OCI-LY3 (cell line): ENCODE measurements at regions not wholly inside any gene's neighbourhood (a gene's known extent, or its start where the extent isn't known, plus 50 kb on each side); places are given as distances from the start of the nearest gene placed in this dataset.

Experiments
- H2AFZ ChIP-seq: fragments of 200-600, 300-600 bp; shearing (Covaris generic); 2 replicates; pipeline ENCODE4 v1.6.0; 2014; ENCODE audit warnings: antibody characterized with exemption, low read depth, low read length
- H3K27ac ChIP-seq: fragments of 200-600, 300-600 bp; sonication (generic); 2 replicates; pipeline ENCODE4 v1.5.1; 2014; ENCODE audit warnings: mild to moderate bottlenecking, low read length, moderate library complexity, mixed read lengths
- H3K27me3 ChIP-seq: fragments of 200-600, 300-600 bp; sonication (generic); 2 replicates; pipeline ENCODE4 v1.6.1; 2014; ENCODE audit warnings: low read depth, low read length, mixed read lengths
- H3K36me3 ChIP-seq: fragments of 200-600, 300-600 bp; sonication (generic); replicated peaks from 2 replicates; pipeline ENCODE3; 2014; ENCODE audit warnings: low read depth, low read length, mixed read lengths
- H3K4me1 ChIP-seq: fragments of 300-600, 200-600 bp; sonication (generic); 2 replicates; pipeline ENCODE4 v1.6.1; 2014; ENCODE audit warnings: low read length, mixed read lengths
- H3K4me2 ChIP-seq: fragments of 200-600, 300-600 bp; sonication (generic); 2 replicates; pipeline ENCODE4 v1.6.1; 2014; ENCODE audit warnings: low read length, mixed read lengths
- H3K4me3 ChIP-seq: fragments of 300-600, 200-600 bp; sonication (generic); 2 replicates; pipeline ENCODE4 v1.5.1; 2014; ENCODE audit warnings: antibody characterized with exemption, mild to moderate bottlenecking, low read length, moderate library complexity
- H3K79me2 ChIP-seq: fragments of 300-600, 200-600 bp; shearing (Covaris generic); 2 replicates; pipeline ENCODE4 v1.6.1; 2014; ENCODE audit warnings: mild to moderate bottlenecking, low read length, mixed read lengths
- H3K9ac ChIP-seq: fragments of 300-600, 200-600 bp; shearing (Covaris generic); 2 replicates; pipeline ENCODE4 v1.6.0; 2014; ENCODE audit warnings: mild to moderate bottlenecking, low read length, moderate library complexity
- H3K9me3 ChIP-seq: fragments of 200-600, 300-600 bp; shearing (Covaris generic); 2 replicates; pipeline ENCODE4 v1.6.1; 2014; ENCODE audit warnings: low read length, mixed read lengths; ENCODE audit not compliant: insufficient read depth
- H4K20me1 ChIP-seq: fragments of 200-600, 300-600 bp; sonication (generic); 2 replicates; pipeline ENCODE4 v1.6.1; 2016; ENCODE audit warnings: low read length, mixed read lengths; ENCODE audit not compliant: insufficient read depth
- EZH2phosphoT487 ChIP-seq: fragments of 200-600 bp; shearing (Covaris generic); IDR thresholded peaks from 2 replicates; pipeline ENCODE4 v1.6.1; 2018; ENCODE audit warnings: antibody characterized with exemption, mixed run types, low read depth
- TF ChIP-seq, protein P1 (sequence below): fragments of 200-600, 300-600 bp; sonication (generic); IDR thresholded peaks from 2 replicates; pipeline ENCODE4 v1.5.1; 2014; ENCODE audit warnings: antibody characterized with exemption, low read length, low read depth

DNA sequence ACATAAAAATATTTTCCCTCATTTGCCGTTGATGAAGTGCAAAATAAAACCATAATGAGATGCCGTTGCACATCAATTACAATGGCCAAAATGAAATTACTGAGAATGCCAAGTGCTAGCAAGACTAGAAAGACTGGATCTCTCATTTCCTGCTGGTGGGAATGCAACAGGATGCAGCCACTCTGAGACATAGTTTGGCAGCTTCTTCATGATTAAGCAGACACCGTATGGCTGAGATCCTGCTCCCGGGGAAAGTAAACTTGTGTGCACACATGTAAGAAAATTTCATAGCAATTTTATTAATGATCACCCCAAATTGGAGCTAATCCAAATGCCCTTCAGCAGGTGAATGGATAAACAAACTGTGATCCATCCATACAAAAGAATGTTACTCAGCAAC, 1013.2 kb downstream of the TBC1D22A start:
- H2AFZ ChIP-seq = no peak overlapping the region
- H3K9me3 ChIP-seq = no peaks in the 10 kb centered on the region
- no peaks in the 10 kb centered on the region for H3K79me2 ChIP-seq
- no peaks in the 10 kb centered on the region for H3K4me1 ChIP-seq
- no peak overlapping the region for H3K4me2 ChIP-seq
- H3K36me3 ChIP-seq = no peaks in the 10 kb centered on the region
- no peak overlapping the region for H3K4me3 ChIP-seq
- no peaks in the 10 kb centered on the region for H4K20me1 ChIP-seq
- no peak overlapping the region for H3K27ac ChIP-seq
- no peak overlapping the region for H3K9ac ChIP-seq
- no peak for TF ChIP-seq EZH2phosphoT487
- TF ChIP-seq, protein P1, sequence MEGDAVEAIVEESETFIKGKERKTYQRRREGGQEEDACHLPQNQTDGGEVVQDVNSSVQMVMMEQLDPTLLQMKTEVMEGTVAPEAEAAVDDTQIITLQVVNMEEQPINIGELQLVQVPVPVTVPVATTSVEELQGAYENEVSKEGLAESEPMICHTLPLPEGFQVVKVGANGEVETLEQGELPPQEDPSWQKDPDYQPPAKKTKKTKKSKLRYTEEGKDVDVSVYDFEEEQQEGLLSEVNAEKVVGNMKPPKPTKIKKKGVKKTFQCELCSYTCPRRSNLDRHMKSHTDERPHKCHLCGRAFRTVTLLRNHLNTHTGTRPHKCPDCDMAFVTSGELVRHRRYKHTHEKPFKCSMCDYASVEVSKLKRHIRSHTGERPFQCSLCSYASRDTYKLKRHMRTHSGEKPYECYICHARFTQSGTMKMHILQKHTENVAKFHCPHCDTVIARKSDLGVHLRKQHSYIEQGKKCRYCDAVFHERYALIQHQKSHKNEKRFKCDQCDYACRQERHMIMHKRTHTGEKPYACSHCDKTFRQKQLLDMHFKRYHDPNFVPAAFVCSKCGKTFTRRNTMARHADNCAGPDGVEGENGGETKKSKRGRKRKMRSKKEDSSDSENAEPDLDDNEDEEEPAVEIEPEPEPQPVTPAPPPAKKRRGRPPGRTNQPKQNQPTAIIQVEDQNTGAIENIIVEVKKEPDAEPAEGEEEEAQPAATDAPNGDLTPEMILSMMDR = no peak
- H3K27me3 ChIP-seq = peaks cover 4% of the 10 kb centered on the region; the same call in 1 of the 2 replicates

DNA sequence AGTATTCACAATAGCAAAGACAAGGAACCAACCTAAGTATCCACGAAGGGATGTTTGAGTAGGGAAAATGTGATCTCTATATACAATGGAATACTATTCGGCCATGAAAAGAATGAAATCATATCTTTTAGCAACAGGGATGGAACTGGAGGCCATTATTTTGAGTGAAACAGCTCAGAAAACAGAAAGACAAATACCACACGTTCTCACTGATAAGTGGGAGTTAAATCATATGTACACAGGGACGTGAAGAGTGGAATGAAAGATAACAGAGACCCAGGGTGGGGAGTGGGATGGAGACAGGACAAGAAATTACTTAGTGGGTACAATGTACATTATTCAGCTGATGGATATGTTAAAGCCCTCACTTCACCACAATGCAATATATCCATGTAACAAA, 1012.7 kb downstream of the TBC1D22A start:
- TF ChIP-seq EZH2phosphoT487 = no peak
- TF ChIP-seq, protein P1 = no peak
- Histone ChIP-seq H3K4me2 (no peak overlapping the region), H3K27ac (no peak overlapping the region)

DNA sequence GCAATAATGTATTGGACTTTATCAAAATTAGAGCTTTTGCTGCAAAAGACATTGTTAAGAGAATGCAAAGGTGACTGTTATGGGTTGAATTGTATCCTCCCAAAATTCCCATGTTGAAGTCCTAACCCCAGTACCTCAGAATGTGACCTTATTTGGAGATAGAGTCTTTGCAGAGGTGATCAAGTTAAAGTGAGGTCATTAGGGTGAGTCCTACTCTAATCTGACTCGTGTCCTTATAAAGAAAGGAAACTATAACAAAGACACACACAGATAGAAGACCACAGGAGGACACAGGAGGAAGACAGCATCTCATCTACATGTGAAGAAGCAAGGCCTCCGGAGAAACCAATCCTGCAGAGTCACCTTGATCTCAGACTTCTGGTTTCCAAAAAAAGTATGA, 1011.2 kb downstream of the TBC1D22A start:
- H3K4me2 ChIP-seq = no peak overlapping the region
- TF ChIP-seq, protein P1 = no peak
- no peak for TF ChIP-seq EZH2phosphoT487
- no peaks in the 10 kb centered on the region for H3K36me3 ChIP-seq
- no peaks in the 10 kb centered on the region for H3K9me3 ChIP-seq
- peaks cover 4% of the 10 kb centered on the region; the same call in 1 of the 2 replicates for H3K27me3 ChIP-seq
- no peaks in the 10 kb centered on the region for H3K79me2 ChIP-seq
- H3K4me3 ChIP-seq = no peak overlapping the region
- no peaks in the 10 kb centered on the region for H4K20me1 ChIP-seq
- no peak overlapping the region for H3K9ac ChIP-seq
- no peak overlapping the region for H2AFZ ChIP-seq
- H3K27ac ChIP-seq = no peak overlapping the region
- no peaks in the 10 kb centered on the region for H3K4me1 ChIP-seq

More for the DNA sequence above, 1012.7 kb downstream of the TBC1D22A start:
- Histone ChIP-seq H2AFZ (no peak overlapping the region), H3K36me3 (no peaks in the 10 kb centered on the region), H3K4me1 (no peaks in the 10 kb centered on the region), H3K79me2 (no peaks in the 10 kb centered on the region), H3K9ac (no peak overlapping the region), H3K27me3 (peaks cover 4% of the 10 kb centered on the region; the same call in 1 of the 2 replicates), H3K9me3 (no peaks in the 10 kb centered on the region), H3K4me3 (no peak overlapping the region), H4K20me1 (no peaks in the 10 kb centered on the region)

GRCh38 chr22:47772864-47773263, 1010.4 kb downstream of the TBC1D22A start:
- TF ChIP-seq, protein P1 = no peak
- no peak for TF ChIP-seq EZH2phosphoT487
- H3K9ac ChIP-seq = no peak overlapping the region
- H4K20me1 ChIP-seq = no peaks in the 10 kb centered on the region
- H3K79me2 ChIP-seq = no peaks in the 10 kb centered on the region
- H3K9me3 ChIP-seq = no peaks in the 10 kb centered on the region
- no peaks in the 10 kb centered on the region for H3K4me1 ChIP-seq
- no peak overlapping the region for H3K27ac ChIP-seq
- no peak overlapping the region for H3K4me2 ChIP-seq
- H3K4me3 ChIP-seq = no peak overlapping the region
- H2AFZ ChIP-seq = no peak overlapping the region
- H3K36me3 ChIP-seq = no peaks in the 10 kb centered on the region
- peaks cover 4% of the 10 kb centered on the region; the same call in 1 of the 2 replicates for H3K27me3 ChIP-seq
